ENCODE measurements at regions not wholly inside any gene's neighbourhood (a gene's known extent, or its start where the extent isn't known, plus 50 kb on each side); places are given as distances from the start of the nearest gene placed in this dataset.
"Not testable (repeated sequence)": the region's sequence is repeated elsewhere in the genome, so short reads cannot be mapped to it uniquely, and the experiment has no call there.

- no peak for TF ChIP-seq CTCF (conservative IDR thresholded peaks at IDR 0.05; ENCODE audit: low read depth, low read length)
- H3K4me3 ChIP-seq (ENCODE audit: low read length) = no peak overlapping the region
Measured at GRCh38 chr13:80877944-80878241, 537.0 kb upstream of the SPRY2 start.

GRCh38 chr13:80877209-80877943 lies 536.5 kb upstream of the SPRY2 start:
- no peak for TF ChIP-seq CTCF (conservative IDR thresholded peaks at IDR 0.05; ENCODE audit: low read depth, low read length)
- H3K4me3 ChIP-seq (ENCODE audit: low read length) = no peak overlapping the region
- no peak for DNase-seq (ENCODE audit: low read depth)

More at GRCh38 chr13:80877944-80878241, 537.0 kb upstream of the SPRY2 start:
- DNase-seq (ENCODE audit: low read depth) = no peak

- no peak overlapping the region for H3K4me3 ChIP-seq (ENCODE audit: low read length)
- no peak for DNase-seq (ENCODE audit: low read depth)
- TF ChIP-seq CTCF (conservative IDR thresholded peaks at IDR 0.05; ENCODE audit: low read depth, low read length) = no peak
Measured at GRCh38 chr13:80873589-80873988, 532.7 kb upstream of the SPRY2 start.

- H3K4me3 ChIP-seq (ENCODE audit: low read length); DNase-seq (ENCODE audit: low read depth): not testable (repeated sequence)
Measured at GRCh38 chr13:80871971-80872370, 531.0 kb upstream of the SPRY2 start.

- H3K4me3 ChIP-seq (ENCODE audit: low read length) = no peak overlapping the region
- no peak for DNase-seq (ENCODE audit: low read depth)
- no peak for TF ChIP-seq CTCF (conservative IDR thresholded peaks at IDR 0.05; ENCODE audit: low read depth, low read length)
Measured at GRCh38 chr13:80871481-80871880, 530.6 kb upstream of the SPRY2 start.

- DNase-seq (ENCODE audit: low read depth) = no peak
- H3K4me3 ChIP-seq (ENCODE audit: low read length) = no peak overlapping the region
- no peak for TF ChIP-seq CTCF (conservative IDR thresholded peaks at IDR 0.05; ENCODE audit: low read depth, low read length)
Measured at GRCh38 chr13:80870186-80870585, 529.3 kb upstream of the SPRY2 start.

- no peak overlapping the region for H3K4me3 ChIP-seq (ENCODE audit: low read length)
- DNase-seq (ENCODE audit: low read depth) = no peak
- no peak for TF ChIP-seq CTCF (conservative IDR thresholded peaks at IDR 0.05; ENCODE audit: low read depth, low read length)
Measured at GRCh38 chr13:80866921-80867320, 526.0 kb upstream of the SPRY2 start.
